Ishikawa (cell line): ENCODE measurements at regions not wholly inside any gene's neighbourhood (a gene's known extent, or its start where the extent isn't known, plus 50 kb on each side); places are given as distances from the start of the nearest gene placed in this dataset.

Experiments used
- CEBPB ChIP-seq: IDR thresholded peaks from 2 replicates; pipeline ENCODE4 v1.6.1; 2012
- CREB1 ChIP-seq: IDR thresholded peaks from 2 replicates; pipeline ENCODE4 v1.6.1; 2012; ENCODE audit warnings: low read depth
- EGR1 ChIP-seq: IDR thresholded peaks from 2 replicates; pipeline ENCODE4 v1.6.1; 2012
- EP300 ChIP-seq: IDR thresholded peaks from 2 replicates; pipeline ENCODE4 v1.6.1; 2012; ENCODE audit warnings: borderline replicate concordance
- FOXM1 ChIP-seq: IDR thresholded peaks from 2 replicates; pipeline ENCODE4 v1.6.1; 2012; ENCODE audit warnings: low read depth, borderline replicate concordance
- NFIC ChIP-seq: IDR thresholded peaks from 2 replicates; pipeline ENCODE4 v1.6.1; 2012
- RAD21 ChIP-seq: IDR thresholded peaks from 2 replicates; pipeline ENCODE4 v1.6.1; 2012; ENCODE audit warnings: low read depth
- TAF1 ChIP-seq: IDR thresholded peaks from 2 replicates; pipeline ENCODE4 v1.6.1; 2012; ENCODE audit warnings: low read depth, mild to moderate bottlenecking
- TCF12 ChIP-seq: IDR thresholded peaks from 2 replicates; pipeline ENCODE4 v1.6.1; 2012; ENCODE audit warnings: low read depth
- TEAD4 ChIP-seq: IDR thresholded peaks from 2 replicates; pipeline ENCODE4 v1.6.1; 2012
- YY1 ChIP-seq: IDR thresholded peaks from 2 replicates; pipeline ENCODE4 v1.6.1; 2012; ENCODE audit warnings: low read depth
- ZBTB7A ChIP-seq: IDR thresholded peaks from 2 replicates; pipeline ENCODE4 v1.6.1; 2012; ENCODE audit warnings: low read depth
- TF ChIP-seq, protein P1 (sequence below): IDR thresholded peaks from 2 replicates; pipeline ENCODE4 v1.6.1; 2012
- TF ChIP-seq, protein P2 (sequence below): IDR thresholded peaks from 2 replicates; pipeline ENCODE4 v1.6.1; 2012
- TF ChIP-seq, protein P3 (sequence below): IDR thresholded peaks from 2 replicates; pipeline ENCODE4 v1.6.1; 2012; ENCODE audit warnings: low read depth, mild to moderate bottlenecking

DNA sequence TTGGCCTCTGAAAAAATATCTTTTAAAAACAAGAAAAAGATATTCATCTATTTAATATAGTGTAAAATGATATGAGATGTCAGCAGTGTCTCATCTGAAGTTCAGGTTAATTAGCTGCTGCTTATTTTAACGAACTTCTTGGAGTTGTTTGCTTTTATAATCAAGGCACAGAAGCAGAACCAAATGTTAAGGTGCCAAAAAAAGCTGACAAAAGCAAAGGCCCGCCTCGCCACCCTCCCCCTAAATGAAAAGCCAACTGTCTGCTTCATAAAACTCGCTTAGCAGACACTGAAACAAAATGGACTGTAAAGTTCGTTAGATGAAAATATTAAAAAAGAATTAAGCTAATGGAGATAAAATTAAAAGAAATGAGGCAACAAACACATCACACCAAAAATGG lies 562.6 kb downstream of the ZEB2 start:
- no peak for TF ChIP-seq TEAD4
- TF ChIP-seq, protein P1, sequence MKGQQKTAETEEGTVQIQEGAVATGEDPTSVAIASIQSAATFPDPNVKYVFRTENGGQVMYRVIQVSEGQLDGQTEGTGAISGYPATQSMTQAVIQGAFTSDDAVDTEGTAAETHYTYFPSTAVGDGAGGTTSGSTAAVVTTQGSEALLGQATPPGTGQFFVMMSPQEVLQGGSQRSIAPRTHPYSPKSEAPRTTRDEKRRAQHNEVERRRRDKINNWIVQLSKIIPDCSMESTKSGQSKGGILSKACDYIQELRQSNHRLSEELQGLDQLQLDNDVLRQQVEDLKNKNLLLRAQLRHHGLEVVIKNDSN = no peak
- TF ChIP-seq ZBTB7A = no peak
- no peak for TF ChIP-seq YY1
- no peak for TF ChIP-seq CREB1
- TF ChIP-seq CEBPB = no peak
- TF ChIP-seq, protein P2, sequence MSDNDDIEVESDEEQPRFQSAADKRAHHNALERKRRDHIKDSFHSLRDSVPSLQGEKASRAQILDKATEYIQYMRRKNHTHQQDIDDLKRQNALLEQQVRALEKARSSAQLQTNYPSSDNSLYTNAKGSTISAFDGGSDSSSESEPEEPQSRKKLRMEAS = no peak
- no peak for TF ChIP-seq EGR1
- TF ChIP-seq FOXM1 = no peak
- TF ChIP-seq TAF1 = no peak
- TF ChIP-seq TCF12 = no peak
- no peak for TF ChIP-seq RAD21
- TF ChIP-seq, protein P3, sequence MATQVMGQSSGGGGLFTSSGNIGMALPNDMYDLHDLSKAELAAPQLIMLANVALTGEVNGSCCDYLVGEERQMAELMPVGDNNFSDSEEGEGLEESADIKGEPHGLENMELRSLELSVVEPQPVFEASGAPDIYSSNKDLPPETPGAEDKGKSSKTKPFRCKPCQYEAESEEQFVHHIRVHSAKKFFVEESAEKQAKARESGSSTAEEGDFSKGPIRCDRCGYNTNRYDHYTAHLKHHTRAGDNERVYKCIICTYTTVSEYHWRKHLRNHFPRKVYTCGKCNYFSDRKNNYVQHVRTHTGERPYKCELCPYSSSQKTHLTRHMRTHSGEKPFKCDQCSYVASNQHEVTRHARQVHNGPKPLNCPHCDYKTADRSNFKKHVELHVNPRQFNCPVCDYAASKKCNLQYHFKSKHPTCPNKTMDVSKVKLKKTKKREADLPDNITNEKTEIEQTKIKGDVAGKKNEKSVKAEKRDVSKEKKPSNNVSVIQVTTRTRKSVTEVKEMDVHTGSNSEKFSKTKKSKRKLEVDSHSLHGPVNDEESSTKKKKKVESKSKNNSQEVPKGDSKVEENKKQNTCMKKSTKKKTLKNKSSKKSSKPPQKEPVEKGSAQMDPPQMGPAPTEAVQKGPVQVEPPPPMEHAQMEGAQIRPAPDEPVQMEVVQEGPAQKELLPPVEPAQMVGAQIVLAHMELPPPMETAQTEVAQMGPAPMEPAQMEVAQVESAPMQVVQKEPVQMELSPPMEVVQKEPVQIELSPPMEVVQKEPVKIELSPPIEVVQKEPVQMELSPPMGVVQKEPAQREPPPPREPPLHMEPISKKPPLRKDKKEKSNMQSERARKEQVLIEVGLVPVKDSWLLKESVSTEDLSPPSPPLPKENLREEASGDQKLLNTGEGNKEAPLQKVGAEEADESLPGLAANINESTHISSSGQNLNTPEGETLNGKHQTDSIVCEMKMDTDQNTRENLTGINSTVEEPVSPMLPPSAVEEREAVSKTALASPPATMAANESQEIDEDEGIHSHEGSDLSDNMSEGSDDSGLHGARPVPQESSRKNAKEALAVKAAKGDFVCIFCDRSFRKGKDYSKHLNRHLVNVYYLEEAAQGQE = no peak
- TF ChIP-seq NFIC = no peak
- no peak for TF ChIP-seq EP300

DNA sequence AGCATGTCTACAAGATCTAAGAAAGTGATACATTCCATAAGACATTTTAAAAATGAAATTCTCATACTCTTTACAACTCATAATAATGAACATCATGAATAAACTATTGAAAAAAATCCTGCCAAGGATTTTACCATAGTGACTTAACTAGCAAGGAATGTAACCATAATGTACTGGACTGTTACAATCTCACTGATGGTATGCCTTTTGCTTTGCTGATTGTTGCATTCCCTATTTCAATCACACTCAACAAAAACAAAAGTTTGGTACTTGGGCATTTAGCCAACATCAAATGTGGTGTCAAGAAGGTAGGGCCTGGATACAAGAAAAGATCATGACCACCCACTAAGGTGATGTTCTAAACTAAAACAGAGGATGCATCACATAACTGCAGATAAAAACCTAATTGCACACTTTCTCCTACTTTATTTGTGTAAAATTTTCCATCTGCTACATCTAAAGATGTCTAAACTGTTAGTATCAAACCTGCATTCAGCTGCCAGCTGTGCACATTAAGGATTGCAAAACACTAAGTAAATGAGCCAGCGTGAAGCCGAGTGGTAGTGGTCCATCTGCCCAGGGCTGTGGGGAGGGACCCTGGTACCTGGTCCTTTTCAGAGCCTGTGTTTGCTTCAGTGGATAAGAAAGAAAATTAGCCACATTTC lies 564.4 kb downstream of the ZEB2 start:
- TF ChIP-seq YY1 = no peak
- TF ChIP-seq, protein P2 = no peak
- TF ChIP-seq EP300 = no peak
- TF ChIP-seq, protein P1 = no peak

DNA sequence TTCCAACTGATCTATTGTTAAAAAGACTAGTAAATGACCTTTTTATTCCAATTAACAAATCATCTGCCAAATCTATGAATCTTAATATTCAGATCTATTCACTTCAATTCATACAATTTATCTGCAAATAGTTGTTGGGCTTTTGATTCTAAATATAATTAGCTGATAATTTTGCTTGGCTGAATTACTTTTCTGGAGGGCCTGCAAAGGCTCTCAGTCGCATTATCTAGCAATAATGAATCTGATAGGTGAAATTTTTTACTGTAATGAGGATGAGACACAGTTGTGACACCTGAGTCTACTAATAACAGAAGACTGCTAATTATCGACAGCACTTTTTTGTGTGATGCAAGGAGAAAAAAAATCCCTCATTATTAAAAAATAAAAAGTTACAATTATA lies 565.1 kb downstream of the ZEB2 start:
- TF ChIP-seq TEAD4 = no peak
- TF ChIP-seq, protein P3 = no peak
- no peak for TF ChIP-seq ZBTB7A
- no peak for TF ChIP-seq CREB1
- no peak for TF ChIP-seq RAD21
- no peak for TF ChIP-seq CEBPB
- TF ChIP-seq EP300 = no peak
- no peak for TF ChIP-seq TAF1
- TF ChIP-seq, protein P1 = no peak
- TF ChIP-seq FOXM1 = no peak
- no peak for TF ChIP-seq NFIC
- TF ChIP-seq TCF12 = no peak
- TF ChIP-seq EGR1 = no peak
- TF ChIP-seq, protein P2 = no peak
- no peak for TF ChIP-seq YY1

DNA sequence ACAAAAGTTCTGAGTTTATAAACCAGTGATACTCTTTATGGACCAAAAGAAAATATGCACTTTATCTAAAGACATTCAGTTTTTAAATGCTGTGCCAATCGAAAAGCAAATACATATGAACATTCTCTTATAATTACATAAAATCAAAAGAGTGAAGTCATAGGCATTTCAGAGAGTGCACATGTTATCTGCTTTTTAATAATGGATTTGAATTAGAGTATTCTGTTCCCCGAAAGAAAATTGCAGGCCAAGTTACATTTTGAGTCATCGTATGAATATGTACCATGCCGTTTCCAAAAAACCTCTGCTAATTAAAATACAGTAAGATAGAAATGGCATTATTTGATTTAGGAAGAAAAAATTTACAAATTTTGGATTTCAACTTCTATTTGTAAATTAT lies 565.7 kb downstream of the ZEB2 start:
- TF ChIP-seq, protein P1 = no peak
- TF ChIP-seq TAF1 (no peak), CREB1 (no peak), EGR1 (no peak), RAD21 (no peak), EP300 (no peak), YY1 (no peak), NFIC (no peak), FOXM1 (no peak), ZBTB7A (no peak), TCF12 (no peak)
- TF ChIP-seq, protein P2 = no peak
- TF ChIP-seq, protein P3 = no peak
